ENCODE measurements at regions not wholly inside any gene's neighbourhood (a gene's known extent, or its start where the extent isn't known, plus 50 kb on each side); places are given as distances from the start of the nearest gene placed in this dataset.

GRCh38 chr21:25031750-25032149, 575.5 kb downstream of the MRPL39 start:
- H3K27me3 ChIP-seq = no peaks in the 10 kb centered on the region
- H3K4me3 ChIP-seq = no peak overlapping the region
- no peaks in the 10 kb centered on the region for H3K36me3 ChIP-seq
- 64 to 72% methylated on average over 5 of the region's 5 CpGs for WGBS, 2 donors (ENCODE audit: low coverage in 1 of 2)
- no peaks in the 10 kb centered on the region for H3K9me3 ChIP-seq
- no peak for DNase-seq
- no peaks in the 10 kb centered on the region for H3K4me1 ChIP-seq
- no peak overlapping the region for H3K27ac ChIP-seq
- TF ChIP-seq, protein P1, sequence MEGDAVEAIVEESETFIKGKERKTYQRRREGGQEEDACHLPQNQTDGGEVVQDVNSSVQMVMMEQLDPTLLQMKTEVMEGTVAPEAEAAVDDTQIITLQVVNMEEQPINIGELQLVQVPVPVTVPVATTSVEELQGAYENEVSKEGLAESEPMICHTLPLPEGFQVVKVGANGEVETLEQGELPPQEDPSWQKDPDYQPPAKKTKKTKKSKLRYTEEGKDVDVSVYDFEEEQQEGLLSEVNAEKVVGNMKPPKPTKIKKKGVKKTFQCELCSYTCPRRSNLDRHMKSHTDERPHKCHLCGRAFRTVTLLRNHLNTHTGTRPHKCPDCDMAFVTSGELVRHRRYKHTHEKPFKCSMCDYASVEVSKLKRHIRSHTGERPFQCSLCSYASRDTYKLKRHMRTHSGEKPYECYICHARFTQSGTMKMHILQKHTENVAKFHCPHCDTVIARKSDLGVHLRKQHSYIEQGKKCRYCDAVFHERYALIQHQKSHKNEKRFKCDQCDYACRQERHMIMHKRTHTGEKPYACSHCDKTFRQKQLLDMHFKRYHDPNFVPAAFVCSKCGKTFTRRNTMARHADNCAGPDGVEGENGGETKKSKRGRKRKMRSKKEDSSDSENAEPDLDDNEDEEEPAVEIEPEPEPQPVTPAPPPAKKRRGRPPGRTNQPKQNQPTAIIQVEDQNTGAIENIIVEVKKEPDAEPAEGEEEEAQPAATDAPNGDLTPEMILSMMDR (IDR thresholded peaks at IDR 0.05) = no peak
- no peak for TF ChIP-seq POLR2AphosphoS5 (IDR thresholded peaks at IDR 0.05)
- TF ChIP-seq EP300 (IDR thresholded peaks at IDR 0.05; ENCODE audit: low read depth) = no peak
- TF ChIP-seq POLR2A (IDR thresholded peaks at IDR 0.05) = no peak
- intact Hi-C loops (cut with DNase I; ENCODE audit: low total_unique reads) = no loop called here
- in situ Hi-C loops (cut with MboI; ENCODE audit: low pct_ligation_motif_present in 1 of 4, low pct_unique_long_range_greater_than_20kb in 1 of 4, low sequenced_read_pairs in 3 of 4) = loop anchor here in 1 of 4 donors (10.0 kb wide), 1 partner anchor 137 kb away; no protein-coding TSS in a partner anchor

DNA sequence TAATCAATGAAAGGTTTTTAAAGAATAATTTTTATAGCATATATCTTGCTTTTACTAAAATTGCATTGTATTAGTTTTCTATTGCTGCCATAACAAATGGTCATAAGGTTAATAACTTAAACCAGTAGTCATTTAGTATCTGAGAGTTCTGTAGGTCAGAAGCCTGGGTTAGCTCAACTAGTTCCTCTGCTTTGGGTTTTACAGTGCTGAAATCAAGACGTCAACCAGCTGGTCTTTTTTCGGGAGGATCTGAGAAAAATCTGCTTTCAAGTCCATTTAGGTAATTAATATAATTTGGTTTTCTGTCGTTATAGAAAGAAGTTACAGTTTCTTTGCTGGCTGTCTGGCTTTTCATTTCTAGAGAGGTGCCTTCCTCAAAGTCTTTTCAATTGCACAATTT, 577.7 kb downstream of the MRPL39 start:
- H3K27me3 ChIP-seq = no peaks in the 10 kb centered on the region
- no peaks in the 10 kb centered on the region for H3K9me3 ChIP-seq
- H3K4me3 ChIP-seq = no peak overlapping the region
- no peak for DNase-seq
- in situ Hi-C loops (cut with MboI; ENCODE audit: low pct_ligation_motif_present in 1 of 4, low pct_unique_long_range_greater_than_20kb in 1 of 4, low sequenced_read_pairs in 3 of 4) (no loop called here), intact Hi-C loops (cut with DNase I; ENCODE audit: low total_unique reads) (no loop called here)
- no peaks in the 10 kb centered on the region for H3K36me3 ChIP-seq
- H3K27ac ChIP-seq = no peak overlapping the region
- WGBS, 2 donors (ENCODE audit: low coverage in 1 of 2) = 42 to 61% methylated on average over 3 of the region's 3 CpGs
- no peaks in the 10 kb centered on the region for H3K4me1 ChIP-seq
- TF ChIP-seq EP300 (IDR thresholded peaks at IDR 0.05; ENCODE audit: low read depth) (no peak), POLR2A (IDR thresholded peaks at IDR 0.05) (no peak), POLR2AphosphoS5 (IDR thresholded peaks at IDR 0.05) (no peak)
- TF ChIP-seq, protein P1 (IDR thresholded peaks at IDR 0.05) = no peak

DNA sequence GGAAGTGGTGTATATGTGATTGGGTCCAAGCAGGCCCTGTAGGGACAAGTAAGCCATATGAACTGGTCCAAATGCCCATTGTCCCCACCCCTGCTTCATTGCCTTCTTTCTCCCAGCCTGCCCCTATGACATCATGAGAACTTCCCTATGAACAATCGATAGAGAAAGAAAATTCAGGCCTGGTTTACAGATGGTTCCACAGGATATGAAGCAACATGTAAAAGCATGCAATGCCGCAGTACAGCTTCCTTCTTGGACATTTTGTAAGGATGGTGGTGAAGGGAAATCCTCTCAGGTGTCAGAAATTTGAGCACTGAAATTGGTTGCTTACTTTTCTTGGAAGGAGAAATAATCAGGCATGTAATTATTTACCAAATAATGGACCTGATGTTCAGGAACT, 581.7 kb downstream of the MRPL39 start:
- Histone ChIP-seq H3K36me3 (no peaks in the 10 kb centered on the region), H3K9me3 (no peaks in the 10 kb centered on the region), H3K27ac (no peak overlapping the region), H3K4me3 (no peak overlapping the region), H3K27me3 (no peaks in the 10 kb centered on the region), H3K4me1 (no peaks in the 10 kb centered on the region)
- no peak for DNase-seq
- TF ChIP-seq POLR2AphosphoS5 (IDR thresholded peaks at IDR 0.05) (no peak), EP300 (IDR thresholded peaks at IDR 0.05; ENCODE audit: low read depth) (no peak), POLR2A (IDR thresholded peaks at IDR 0.05) (no peak)
- TF ChIP-seq, protein P1 (IDR thresholded peaks at IDR 0.05) = no peak
- in situ Hi-C loops (cut with MboI; ENCODE audit: low pct_ligation_motif_present in 1 of 4, low pct_unique_long_range_greater_than_20kb in 1 of 4, low sequenced_read_pairs in 3 of 4) (no loop called here), intact Hi-C loops (cut with DNase I; ENCODE audit: low total_unique reads) (no loop called here)
- WGBS, 2 donors (ENCODE audit: low coverage in 1 of 2) = 87 to 94% methylated on average over 2 of the region's 2 CpGs

DNA sequence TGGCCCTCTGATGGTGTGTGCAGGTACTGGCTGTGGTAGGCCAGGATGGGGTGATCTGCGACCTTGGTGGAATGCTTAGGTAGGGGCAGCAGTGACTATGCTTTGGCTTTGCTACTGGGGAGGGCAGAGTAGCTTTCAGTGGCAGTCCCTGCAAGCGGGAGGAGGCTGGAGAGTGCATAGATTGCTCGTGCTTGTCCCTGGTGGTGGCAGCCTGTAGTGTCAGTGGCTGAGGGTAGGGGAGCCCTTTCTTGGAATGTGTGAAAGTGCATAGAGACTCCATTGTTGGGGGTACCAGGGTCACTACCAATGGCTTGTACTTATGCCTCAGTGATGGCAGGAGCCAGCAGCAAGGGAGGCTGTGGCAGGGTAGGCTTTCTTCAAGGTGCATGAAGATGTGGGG, 582.6 kb downstream of the MRPL39 start:
- H3K9me3 ChIP-seq = no peaks in the 10 kb centered on the region
- TF ChIP-seq, protein P1 (IDR thresholded peaks at IDR 0.05) = no peak
- TF ChIP-seq EP300 (IDR thresholded peaks at IDR 0.05; ENCODE audit: low read depth) (no peak), POLR2AphosphoS5 (IDR thresholded peaks at IDR 0.05) (no peak), POLR2A (IDR thresholded peaks at IDR 0.05) (no peak)
- no peaks in the 10 kb centered on the region for H3K36me3 ChIP-seq
- no peaks in the 10 kb centered on the region for H3K27me3 ChIP-seq
- DNase-seq = no peak
- in situ Hi-C loops (cut with MboI; ENCODE audit: low pct_ligation_motif_present in 1 of 4, low pct_unique_long_range_greater_than_20kb in 1 of 4, low sequenced_read_pairs in 3 of 4) (no loop called here), intact Hi-C loops (cut with DNase I; ENCODE audit: low total_unique reads) (no loop called here)
- no peaks in the 10 kb centered on the region for H3K4me1 ChIP-seq
- no peak overlapping the region for H3K27ac ChIP-seq
- 96% methylated on average over 3 of the region's 3 CpGs; no CpG with 5 or more reads in 1 of the 2 donors for WGBS, 2 donors (ENCODE audit: low coverage in 1 of 2)
- H3K4me3 ChIP-seq = no peak overlapping the region

All from transverse colon (tissue), 4 donors.